ENCODE measurements at regions not wholly inside any gene's neighbourhood (a gene's known extent, or its start where the extent isn't known, plus 50 kb on each side); places are given as distances from the start of the nearest gene placed in this dataset.

GRCh38 chr15:96612917-96613316, 282.4 kb downstream of the NR2F2 start:
- H3K4me3 ChIP-seq (replicated peaks; ENCODE audit: low read depth, low read length) = no peak overlapping the region
- DNase-seq (ENCODE audit: extremely low read depth, low read depth) = no peak
- TF ChIP-seq CTCF (IDR thresholded peaks at IDR 0.05; ENCODE audit: low read depth, low read length, missing control alignments) = no peak

- no peak for DNase-seq (ENCODE audit: extremely low read depth, low read depth)
- no peak overlapping the region for H3K4me3 ChIP-seq (replicated peaks; ENCODE audit: low read depth, low read length)
Measured at GRCh38 chr15:96619174-96619573, 288.7 kb downstream of the NR2F2 start.

GRCh38 chr15:96622714-96623113, 292.2 kb downstream of the NR2F2 start:
- H3K4me3 ChIP-seq (replicated peaks; ENCODE audit: low read depth, low read length) = no peak overlapping the region
- no peak for DNase-seq (ENCODE audit: extremely low read depth, low read depth)
- TF ChIP-seq CTCF (IDR thresholded peaks at IDR 0.05; ENCODE audit: low read depth, low read length, missing control alignments) = no peak

More at GRCh38 chr15:96619174-96619573, 288.7 kb downstream of the NR2F2 start:
- TF ChIP-seq CTCF (IDR thresholded peaks at IDR 0.05; ENCODE audit: low read depth, low read length, missing control alignments) = no peak

- DNase-seq (ENCODE audit: extremely low read depth, low read depth) = no peak
Measured at GRCh38 chr15:96625256-96625655, 294.8 kb downstream of the NR2F2 start.

GRCh38 chr15:96627031-96627568, 296.6 kb downstream of the NR2F2 start:
- DNase-seq (ENCODE audit: extremely low read depth, low read depth) = no peak
- no peak overlapping the region for H3K4me3 ChIP-seq (replicated peaks; ENCODE audit: low read depth, low read length)
- no peak for TF ChIP-seq CTCF (IDR thresholded peaks at IDR 0.05; ENCODE audit: low read depth, low read length, missing control alignments)

More at GRCh38 chr15:96625256-96625655, 294.8 kb downstream of the NR2F2 start:
- TF ChIP-seq CTCF (IDR thresholded peaks at IDR 0.05; ENCODE audit: low read depth, low read length, missing control alignments) = no peak
- no peak overlapping the region for H3K4me3 ChIP-seq (replicated peaks; ENCODE audit: low read depth, low read length)

GRCh38 chr15:96629511-96629910, 299.0 kb downstream of the NR2F2 start:
- DNase-seq (ENCODE audit: extremely low read depth, low read depth) = no peak
- H3K4me3 ChIP-seq (replicated peaks; ENCODE audit: low read depth, low read length) = no peak overlapping the region
- TF ChIP-seq CTCF (IDR thresholded peaks at IDR 0.05; ENCODE audit: low read depth, low read length, missing control alignments) = no peak

- DNase-seq (ENCODE audit: extremely low read depth, low read depth) = no peak
- no peak for TF ChIP-seq CTCF (IDR thresholded peaks at IDR 0.05; ENCODE audit: low read depth, low read length, missing control alignments)
- H3K4me3 ChIP-seq (replicated peaks; ENCODE audit: low read depth, low read length) = no peak overlapping the region
Measured at GRCh38 chr15:96638793-96639192, 308.3 kb downstream of the NR2F2 start.

Measured in HFF-Myc (cell line).